ENCODE measurements at regions not wholly inside any gene's neighbourhood (a gene's known extent, or its start where the extent isn't known, plus 50 kb on each side); places are given as distances from the start of the nearest gene placed in this dataset.

GRCh38 chr21:26717146-26717739 is 128.0 kb downstream of the ADAMTS1 start:
- H4K8ac ChIP-seq (ENCODE audit: extremely low read depth, insufficient read depth, low read length): no peak overlapping the region
- FAIRE-seq: no peak
- no peak overlapping the region for H2BK20ac ChIP-seq (ENCODE audit: low read length)
- H3K27ac ChIP-seq (ENCODE audit: low read depth, low read length): no peak overlapping the region
- no peak overlapping the region for H3K18ac ChIP-seq (ENCODE audit: extremely low read depth, low read length)
- H4K91ac ChIP-seq (replicated peaks; ENCODE audit: insufficient read length, low read length): no peak overlapping the region
- H3K36me3 ChIP-seq (ENCODE audit: control insufficient read depth in 2 of 4, insufficient read depth in 4 of 4, low read length in 3 of 4): no peaks in the 10 kb centered on the region
- H3K23ac ChIP-seq (ENCODE audit: insufficient read length): no peak overlapping the region
- no peak overlapping the region for H4K5ac ChIP-seq (ENCODE audit: insufficient read length, low read depth, low read length)
- H2BK12ac ChIP-seq (ENCODE audit: low read depth, low read length): no peak overlapping the region
- H3K4me3 ChIP-seq (ENCODE audit: extremely low read depth in 1 of 4, insufficient read depth in 2 of 4, low read depth in 3 of 4, low read length in 4 of 4): no peak overlapping the region
- H3K14ac ChIP-seq (ENCODE audit: insufficient read length): no peak overlapping the region
- H3K79me1 ChIP-seq (ENCODE audit: low read depth, low read length): no peaks in the 10 kb centered on the region
- 48% methylated on average over 5 of the region's 5 CpGs; no CpG with 5 or more reads in 1 of the 2 experiments for WGBS, 2 experiments (ENCODE audit: extremely low coverage in 1 of 2, insufficient coverage in 1 of 2, insufficient read length in 1 of 2, insufficient replicate concordance in 2 of 2, low coverage in 1 of 2, low lambda C conversion rate in 2 of 2, missing lambda C conversion rate in 1 of 2)
- H3K4me1 ChIP-seq (replicated peaks in 1 of 4; ENCODE audit: control insufficient read depth in 3 of 4, insufficient read depth in 4 of 4, low read length in 3 of 4): no peaks in the 10 kb centered on the region; a peak in 3 of 7 replicates
- POLR2A ChIA-PET (ENCODE audit: partially characterized antibody): interaction anchor here (0.6 kb wide), 1 partner anchor 926 kb away, joined by 3 read pairs; no protein-coding TSS in a partner anchor
- H3K27me3 ChIP-seq (replicated peaks in 1 of 4; ENCODE audit: control insufficient read depth in 3 of 4, extremely low read depth in 1 of 4, insufficient read depth in 3 of 4, low read length in 3 of 4): no peaks in the 10 kb centered on the region
- no peaks in the 10 kb centered on the region; the same call in 1 of the 2 replicates for H3K23me2 ChIP-seq (ENCODE audit: low read depth, low read length)
- CTCF ChIA-PET (ENCODE audit: partially characterized antibody): interaction anchor here (0.5 to 2.3 kb wide), 22 partner anchors 9 to 1134 kb away, joined by 3 to 17 read pairs (median 4); partner anchors contain the start of gene JAM2
- no peaks in the 10 kb centered on the region for H3K9me3 ChIP-seq (ENCODE audit: insufficient read depth in 2 of 2, low read depth in 1 of 2, low read length in 1 of 2)
- H3K4ac ChIP-seq (replicated peaks; ENCODE audit: insufficient read length, low read depth, low read length): no peak overlapping the region
- no peak overlapping the region for H3K56ac ChIP-seq (replicated peaks; ENCODE audit: insufficient read length, low read depth, low read length)
- H3K9ac ChIP-seq (replicated peaks in 1 of 4; ENCODE audit: extremely low read depth in 1 of 4, low read depth in 3 of 4, low read length in 3 of 4): no peak overlapping the region
- DNase-seq (ENCODE audit: low read depth in 1 of 2, low spot score in 2 of 2): no peak
- no peak overlapping the region for H2AK5ac ChIP-seq (ENCODE audit: low read depth, low read length)
- no peak overlapping the region for H2AFZ ChIP-seq (ENCODE audit: low read length)
- H4K20me1 ChIP-seq (replicated peaks in 1 of 2; ENCODE audit: control insufficient read depth in 1 of 2, insufficient read depth in 2 of 2, low read length in 2 of 2): no peaks in the 10 kb centered on the region
- H2BK120ac ChIP-seq (replicated peaks; ENCODE audit: low read depth, low read length): no peak overlapping the region
- H3K4me2 ChIP-seq (ENCODE audit: insufficient read depth in 1 of 2, low read depth in 2 of 2, low read length in 2 of 2): no peak overlapping the region
- no peak overlapping the region for H2BK5ac ChIP-seq (ENCODE audit: low read depth, low read length)
- no peak overlapping the region for H2BK15ac ChIP-seq (ENCODE audit: low read length)
- no peaks in the 10 kb centered on the region for H3K79me2 ChIP-seq (ENCODE audit: control insufficient read depth in 1 of 2, insufficient read depth in 2 of 2, low read length in 2 of 2)

Data from H1 (cell line).